Heart right ventricle (tissue), 16 donors: ENCODE measurements at regions not wholly inside any gene's neighbourhood (a gene's known extent, or its start where the extent isn't known, plus 50 kb on each side); places are given as distances from the start of the nearest gene placed in this dataset.
"Not testable (repeated sequence)": the region's sequence is repeated elsewhere in the genome, so short reads cannot be mapped to it uniquely, and the experiment has no call there.

ENCODE experiments used
- ATAC-seq, 8 donors: fragments of 200-7000 bp; cut with Tn5 transposase; one replicate each; pipeline ENCODE4 v1.9.1; 2020; ENCODE audit warnings: mild to moderate bottlenecking in 8 of 8, moderate library complexity in 8 of 8, moderate number of reproducible peaks in 1 of 8
- DNase-seq, 2 donors: peaks; one replicate each; pipeline ENCODE4 v3.0.0-alpha.2; 2020
- H3K27ac ChIP-seq, 10 donors: fragments of 200-600 bp; sonication (generic) in 2 of 10; one replicate each; pipeline versions ENCODE4 v1.5.0 to v1.8.0; 2020 to 2022; ENCODE audit warnings: mild to moderate bottlenecking in 3 of 10
- H3K27me3 ChIP-seq, 7 donors: fragments of 200-600 bp; one replicate each; pipeline ENCODE4 v1.8.0; 2021 to 2022; ENCODE audit warnings: mild to moderate bottlenecking in 2 of 7
- H3K36me3 ChIP-seq, 9 donors: fragments of 200-600 bp; sonication (generic) in 1 of 9; one replicate each; pipeline versions ENCODE4 v1.5.0 to v1.8.0; 2020 to 2022; ENCODE audit warnings: mild to moderate bottlenecking in 2 of 9
- H3K4me1 ChIP-seq, 9 donors: fragments of 200-600 bp; sonication (generic) in 1 of 9; one replicate each; pipeline versions ENCODE4 v1.5.0 to v1.8.0; 2020 to 2022; ENCODE audit warnings: mild to moderate bottlenecking in 4 of 9
- H3K4me3 ChIP-seq, 10 donors: fragments of 200-600 bp; sonication (generic) in 2 of 10; one replicate each; pipeline versions ENCODE4 v1.5.0 to v1.8.0; 2020 to 2022; ENCODE audit warnings: mild to moderate bottlenecking in 7 of 10, moderate library complexity in 2 of 10
- H3K9me3 ChIP-seq, 11 donors: fragments of 200-600 bp in 10 of 11; sonication (generic) in 2 of 11; one replicate each; pipeline versions ENCODE4 v1.5.0 to v1.8.0; 2013 to 2022; ENCODE audit warnings: mild to moderate bottlenecking in 2 of 11, control low read depth in 1 of 11, moderate library complexity in 1 of 11
- CTCF ChIP-seq, 9 donors: fragments of 200-600 bp; sonication (generic) in 2 of 9; IDR thresholded peaks; one replicate each; pipeline versions ENCODE4 v1.5.0 to v1.8.0; 2021 to 2022; ENCODE audit warnings: antibody characterized with exemption in 9 of 9, mild to moderate bottlenecking in 5 of 9, moderate library complexity in 1 of 9
- WGBS, 2 donors: extraction: QIAGEN DNeasy Blood & Tissue Kit; methylation state at CpG; one replicate each; pipeline ENCODE4 v1.1.7; 2013; ENCODE audit warnings: inconsistent platforms in 1 of 2; 5-methylcytosine and 5-hydroxymethylcytosine counted together
- intact Hi-C, 10 donors: fragments of 100-400 bp; cut with DNase I; formaldehyde crosslinking; loops; one replicate each; pipeline versions ENCODE4 v1.11.1 to v1.14.2; 2022
- donor health status: Arrhythmogenic right ventricular cardiomyopathy.
- donor health status: ischemic (EF 13 %, LVEDD 7.1; RV severe dilation, severe dysfunction).
- donor health status: healthy with polysubstance abuse.
- donor health status: DM: no; HTN: yes; CAD: no.
- donor health status: DM: no; HTN: no; CAD: no.
- donor health status: ischemic (EF 25% LVEDD 6.9; RV normal size, moderate dysfunction).
- donor health status: ischemic (EF 25% LVEDD 5.7; RV mildly dilated, moderate dysfunction).
- donor health status: healthy.
- donor health status: DM: yes; HTN: yes; CAD: no.
- donor health status: Ischemic cardiomyopathy.
- donor health status: ischemic (EF 35%, LVEDD 5.7; RV mildly dilated, moderate dysfunction).
- donor health status: nonischemic (EF 11% LVEDD 7.7; RV severe dilation, severe dysfunction).
- donor health status: DM: yes; HTN: yes; CAD: no.
- donor health status: PGD.
- donor health status: ischemic (EF 29% LVEDD 5.4; RV normal size, mild dysfunction).
- donor health status: nonischemic (EF 23%, LVEDD 6.1; RV moderate dilation, normal function).

- Histone ChIP-seq H3K36me3 (no peaks in the 10 kb centered on the region), H3K4me3 (no peak overlapping the region), H3K9me3 (peaks cover 0 to 17% (median 0%) of the 10 kb centered on the region in 11 donors), H3K27me3 (no peaks in the 10 kb centered on the region), H3K27ac (no peak overlapping the region), H3K4me1 (no peaks in the 10 kb centered on the region)
- DNase-seq (no peak), ATAC-seq (no peak)
- WGBS, 2 donors = 68 to 69% methylated on average over 6 of the region's 6 CpGs
- intact Hi-C loops = no loop called here
- TF ChIP-seq CTCF (IDR thresholded peaks at IDR 0.05) = no peak
Observed at GRCh38 chr3:87101861-87102625, 111.1 kb upstream of the VGLL3 start.

- H3K27ac ChIP-seq, ATAC-seq, H3K36me3 ChIP-seq, intact Hi-C loops, H3K4me3 ChIP-seq, H3K27me3 ChIP-seq, DNase-seq, H3K4me1 ChIP-seq: not testable (repeated sequence)
- H3K9me3 ChIP-seq = peaks cover 0 to 13% (median 0%) of the 10 kb centered on the region in 11 donors
- WGBS, 2 donors = 90 to 98% methylated on average over 9 of the region's 9 CpGs
Observed at GRCh38 chr3:87097733-87098132, 106.8 kb upstream of the VGLL3 start.

GRCh38 chr3:87090631-87091030 lies 99.7 kb upstream of the VGLL3 start:
- ATAC-seq = no peak
- peak overlapping the region in 1 of 10 donors; percentile 66 for H3K4me3 ChIP-seq
- intact Hi-C loops = no loop called here
- no peak for TF ChIP-seq CTCF (IDR thresholded peaks at IDR 0.05)
- no peaks in the 10 kb centered on the region for H3K36me3 ChIP-seq
- no peak overlapping the region for H3K27ac ChIP-seq
- H3K27me3 ChIP-seq = peaks cover 0 to 3% (median 0%) of the 10 kb centered on the region in 7 donors
- no peak for DNase-seq
- no peaks in the 10 kb centered on the region for H3K9me3 ChIP-seq
- H3K4me1 ChIP-seq = peaks cover 0 to 13% (median 3%) of the 10 kb centered on the region in 9 donors

GRCh38 chr3:87088993-87089841 lies 98.3 kb upstream of the VGLL3 start:
- 5 to 7% methylated on average over 41 of the region's 41 CpGs for WGBS, 2 donors
- DNase-seq (peak; percentile 39 to 55), ATAC-seq (peak; percentile 88 to 97 (median 92))
- H3K4me3 ChIP-seq = peak overlapping the region; percentile 33 to 71 (median 58)
- H3K9me3 ChIP-seq = no peaks in the 10 kb centered on the region
- no peaks in the 10 kb centered on the region for H3K36me3 ChIP-seq
- intact Hi-C loops = loop anchor here in 5 of 10 donors (5.0 to 10.0 kb wide), 6 partner anchors 84 to 314 kb away; partner anchors contain the start of gene VGLL3 (in 1 of the 5)
- TF ChIP-seq CTCF (IDR thresholded peaks at IDR 0.05) = no peak
- peaks cover 0 to 3% (median 0%) of the 10 kb centered on the region in 7 donors for H3K27me3 ChIP-seq
- H3K27ac ChIP-seq = peak overlapping the region; percentile 66 to 91 (median 80)
- peaks cover 0 to 13% (median 3%) of the 10 kb centered on the region in 9 donors for H3K4me1 ChIP-seq
